Mammary epithelial cell (primary cell): ENCODE measurements at regions not wholly inside any gene's neighbourhood (a gene's known extent, or its start where the extent isn't known, plus 50 kb on each side); places are given as distances from the start of the nearest gene placed in this dataset.

ENCODE experiments used
- CTCF ChIP-seq, 2 donors: IDR thresholded peaks in 1 of 2; conservative IDR thresholded peaks in 1 of 2; 2 replicates each; pipeline ENCODE4 v1.5.1; 2011 to 2012; ENCODE audit warnings: inconsistent platforms in 2 of 2, low read length in 2 of 2, mild to moderate bottlenecking in 2 of 2, control low read depth in 1 of 2, low read depth in 1 of 2; ENCODE audit not compliant: insufficient read depth in 1 of 2; ENCODE audit errors: extremely low read depth in 1 of 2
- EZH2 ChIP-seq: IDR thresholded peaks from 2 replicates; pipeline ENCODE4 v1.6.1; 2012; ENCODE audit warnings: low read length, inconsistent platforms, borderline replicate concordance

- TF ChIP-seq CTCF (conservative IDR thresholded peaks at IDR 0.05 in 1 of 2, IDR thresholded peaks at IDR 0.05 in 1 of 2; ENCODE audit: extremely low read depth in 1 of 2, insufficient read depth in 1 of 2, low read depth in 1 of 2, low read length in 2 of 2) (no peak), EZH2 (no peak)
Measured at GRCh38 chr21:26674323-26674722, 101.2 kb upstream of the CYYR1 start.
